ENCODE measurements at regions not wholly inside any gene's neighbourhood (a gene's known extent, or its start where the extent isn't known, plus 50 kb on each side); places are given as distances from the start of the nearest gene placed in this dataset.

- TF ChIP-seq CTCF (IDR thresholded peaks at IDR 0.05) (no peak), POLR2A (IDR thresholded peaks at IDR 0.05; ENCODE audit: low read depth) (no peak)
Measured at GRCh38 chr20:56897318-56897957, 268.3 kb downstream of the TFAP2C start.

All from esophagus muscularis mucosa (tissue), 3 donors.